Kidney epithelial cell (primary cell): ENCODE measurements at regions not wholly inside any gene's neighbourhood (a gene's known extent, or its start where the extent isn't known, plus 50 kb on each side); places are given as distances from the start of the nearest gene placed in this dataset.

Experiments
- DNase-seq: peaks from one replicate; pipeline ENCODE4 v3.0.0-alpha.2; 2010; ENCODE audit warnings: low read depth
- H3K27me3 ChIP-seq: 2 replicates; pipeline ENCODE4 v1.6.0; 2011; ENCODE audit warnings: low read length; ENCODE audit not compliant: control insufficient read depth, insufficient read depth
- H3K36me3 ChIP-seq: 2 replicates; pipeline ENCODE4 v1.5.1; 2011; ENCODE audit warnings: low read length; ENCODE audit not compliant: control insufficient read depth, insufficient read depth
- H3K4me3 ChIP-seq: 2 replicates; pipeline ENCODE4 v1.5.1; 2011; ENCODE audit warnings: low read depth, mild to moderate bottlenecking, control low read depth, low read length
- CTCF ChIP-seq: IDR thresholded peaks from 2 replicates; pipeline ENCODE4 v1.5.1; 2011; ENCODE audit warnings: mild to moderate bottlenecking, moderate library complexity, low read length, control low read depth, inconsistent platforms; ENCODE audit not compliant: insufficient read depth, poor library complexity, severe bottlenecking

GRCh38 chr10:76686201-76686600, 951.4 kb downstream of the KCNMA1 start:
- no peak for TF ChIP-seq CTCF
- no peak for DNase-seq
- Histone ChIP-seq H3K4me3 (no peak overlapping the region), H3K27me3 (no peaks in the 10 kb centered on the region), H3K36me3 (no peaks in the 10 kb centered on the region)

GRCh38 chr10:76684968-76685367, 952.6 kb downstream of the KCNMA1 start:
- DNase-seq, result no peak
- Histone ChIP-seq H3K27me3 (no peaks in the 10 kb centered on the region), H3K4me3 (no peak overlapping the region), H3K36me3 (no peaks in the 10 kb centered on the region)
- TF ChIP-seq CTCF, result no peak

GRCh38 chr10:76681153-76681552, 956.5 kb downstream of the KCNMA1 start:
- H3K4me3 ChIP-seq, result no peak overlapping the region
- DNase-seq, result no peak
- peaks cover 2% of the 10 kb centered on the region for H3K27me3 ChIP-seq
- H3K36me3 ChIP-seq, result no peaks in the 10 kb centered on the region
- TF ChIP-seq CTCF, result no peak

- no peaks in the 10 kb centered on the region for H3K36me3 ChIP-seq
- H3K4me3 ChIP-seq, result no peak overlapping the region
- no peak for TF ChIP-seq CTCF
- DNase-seq, result no peak
- peaks cover 2% of the 10 kb centered on the region for H3K27me3 ChIP-seq
Measured at GRCh38 chr10:76679030-76679429, 958.6 kb downstream of the KCNMA1 start.

- TF ChIP-seq CTCF, result no peak
- no peaks in the 10 kb centered on the region for H3K36me3 ChIP-seq
- no peak for DNase-seq
Measured at GRCh38 chr10:76675951-76676587, 961.5 kb downstream of the KCNMA1 start.

GRCh38 chr10:76675561-76675950, 962.1 kb downstream of the KCNMA1 start:
- H3K36me3 ChIP-seq, result no peaks in the 10 kb centered on the region
- no peak overlapping the region for H3K4me3 ChIP-seq
- TF ChIP-seq CTCF, result no peak
- DNase-seq, result no peak
- peaks cover 2% of the 10 kb centered on the region for H3K27me3 ChIP-seq

More at GRCh38 chr10:76675951-76676587, 961.5 kb downstream of the KCNMA1 start:
- Histone ChIP-seq H3K27me3 (peaks cover 2% of the 10 kb centered on the region), H3K4me3 (no peak overlapping the region)
